CD14-positive monocyte (primary cell): ENCODE measurements at regions not wholly inside any gene's neighbourhood (a gene's known extent, or its start where the extent isn't known, plus 50 kb on each side); places are given as distances from the start of the nearest gene placed in this dataset.

Experiments
- DNase-seq, 3 donors: peaks; one replicate each; pipeline ENCODE4 v3.0.0-alpha.2; 2011 to 2022
- H2AFZ ChIP-seq: 2 replicates; pipeline ENCODE4 v1.6.0; 2012; ENCODE audit warnings: mild to moderate bottlenecking, low read depth, low read length, inconsistent platforms; ENCODE audit not compliant: insufficient read depth, poor library complexity, severe bottlenecking
- H3K27ac ChIP-seq, 2 donors: 1 replicate in 1 of 2; 2 replicates in 1 of 2; pipeline ENCODE4 v1.5.1; 2012 to 2013; ENCODE audit warnings: low read length in 2 of 2, control low read depth in 1 of 2, inconsistent platforms in 1 of 2, low read depth in 1 of 2, mild to moderate bottlenecking in 1 of 2
- H3K27me3 ChIP-seq, 2 donors: one replicate each; pipeline versions ENCODE4 v1.6.0 to v1.6.1; 2011 to 2013; ENCODE audit warnings: low read length in 2 of 2; ENCODE audit not compliant: control insufficient read depth in 2 of 2, insufficient read depth in 2 of 2
- H3K36me3 ChIP-seq, 2 donors: replicated peaks in 1 of 2; 1 replicate in 1 of 2; 2 replicates in 1 of 2; pipeline versions ENCODE4 v1.5.1 to v1.6.1; 2012 to 2013; ENCODE audit warnings: low read length in 2 of 2, control low read depth in 1 of 2, inconsistent platforms in 1 of 2, mild to moderate bottlenecking in 1 of 2; ENCODE audit not compliant: insufficient read depth in 2 of 2, control insufficient read depth in 1 of 2
- H3K4me1 ChIP-seq, 2 donors: 1 replicate in 1 of 2; 2 replicates in 1 of 2; pipeline versions ENCODE4 v1.5.1 to v1.6.1; 2012 to 2013; ENCODE audit warnings: low read length in 2 of 2, control low read depth in 1 of 2, inconsistent platforms in 1 of 2, mild to moderate bottlenecking in 1 of 2, moderate library complexity in 1 of 2; ENCODE audit not compliant: insufficient read depth in 2 of 2, control insufficient read depth in 1 of 2
- H3K4me2 ChIP-seq: replicated peaks from 2 replicates; pipeline ENCODE3; 2012; ENCODE audit warnings: low read length, moderate library complexity, mild to moderate bottlenecking; ENCODE audit not compliant: poor library complexity, severe bottlenecking; ENCODE audit errors: extremely low read depth
- H3K4me3 ChIP-seq, 3 experiments: fragments of 200-600 bp in 1 of 3; sonication (generic) in 1 of 3; replicated peaks in 1 of 3; 1 replicate in 2 of 3; 2 replicates in 1 of 3; pipeline ENCODE4 v1.5.1; 2011 to 2013; ENCODE audit warnings: low read length in 3 of 3, mild to moderate bottlenecking in 3 of 3, control low read depth in 2 of 3, low read depth in 2 of 3, inconsistent platforms in 1 of 3, moderate library complexity in 1 of 3
- H3K79me2 ChIP-seq: 2 replicates; pipeline ENCODE4 v1.6.0; 2012; ENCODE audit warnings: mild to moderate bottlenecking, control low read depth, inconsistent platforms, low read length, moderate library complexity; ENCODE audit not compliant: insufficient read depth
- H3K9ac ChIP-seq: 2 replicates; pipeline ENCODE4 v1.6.0; 2017; ENCODE audit warnings: low read length, mild to moderate bottlenecking; ENCODE audit not compliant: insufficient read depth, poor library complexity, severe bottlenecking
- H3K9me3 ChIP-seq, 2 donors: replicated peaks in 1 of 2; 1 replicate in 1 of 2; 2 replicates in 1 of 2; pipeline versions ENCODE4 v1.5.1 to v1.6.1; 2012 to 2013; ENCODE audit warnings: low read length in 2 of 2, control low read depth in 1 of 2; ENCODE audit not compliant: control insufficient read depth in 1 of 2, insufficient read depth in 1 of 2
- H4K20me1 ChIP-seq: 2 replicates; pipeline ENCODE4 v1.6.0; 2012; ENCODE audit warnings: mild to moderate bottlenecking, low read length, control low read depth, moderate library complexity; ENCODE audit not compliant: insufficient read depth
- H3K27ac Mint-ChIP-seq, 7 donors: one replicate each; pipeline ENCODE4 v1.8.0; 2020; ENCODE audit warnings: mild to moderate bottlenecking in 7 of 7, mixed read lengths in 7 of 7, moderate library complexity in 6 of 7, inconsistent platforms in 2 of 7
- H3K27me3 Mint-ChIP-seq, 3 donors: one replicate each; pipeline ENCODE4 v1.8.0; 2021 to 2022; ENCODE audit warnings: low read depth in 3 of 3, mild to moderate bottlenecking in 3 of 3, mixed read lengths in 3 of 3, moderate library complexity in 3 of 3, inconsistent platforms in 1 of 3
- H3K36me3 Mint-ChIP-seq, 2 donors: one replicate each; pipeline ENCODE4 v1.8.0; 2020; ENCODE audit warnings: mixed read lengths in 2 of 2, inconsistent platforms in 1 of 2, mild to moderate bottlenecking in 1 of 2
- H3K4me1 Mint-ChIP-seq: one replicate; pipeline ENCODE4 v1.8.0; 2020; ENCODE audit warnings: mild to moderate bottlenecking, mixed read lengths
- H3K4me3 Mint-ChIP-seq, 2 donors: one replicate each; pipeline ENCODE4 v1.8.0; 2020; ENCODE audit warnings: mild to moderate bottlenecking in 2 of 2, mixed read lengths in 2 of 2, moderate library complexity in 1 of 2
- H3K9me3 Mint-ChIP-seq, 7 donors: one replicate each; pipeline ENCODE4 v1.8.0; 2020 to 2022; ENCODE audit warnings: mixed read lengths in 7 of 7, mild to moderate bottlenecking in 6 of 7, moderate library complexity in 6 of 7, inconsistent platforms in 2 of 7
- WGBS: methylation state at CpG from one replicate; pipeline ENCODE4 v1.1.5; 2013; ENCODE audit warnings: missing lambda C conversion rate; ENCODE audit not compliant: insufficient coverage; 5-methylcytosine and 5-hydroxymethylcytosine counted together
- intact Hi-C, 2 donors: fragments of 100-400 bp; cut with micrococcal nuclease; formaldehyde crosslinking; loops; one replicate each; pipeline versions ENCODE4 v1.15.0 to v1.15.1; 2023
- TF ChIP-seq, protein P1 (sequence below): fragments of 200-600 bp; IDR thresholded peaks from one replicate; pipeline ENCODE4 v1.8.0; 2022; ENCODE audit warnings: antibody characterized with exemption, mild to moderate bottlenecking

DNA sequence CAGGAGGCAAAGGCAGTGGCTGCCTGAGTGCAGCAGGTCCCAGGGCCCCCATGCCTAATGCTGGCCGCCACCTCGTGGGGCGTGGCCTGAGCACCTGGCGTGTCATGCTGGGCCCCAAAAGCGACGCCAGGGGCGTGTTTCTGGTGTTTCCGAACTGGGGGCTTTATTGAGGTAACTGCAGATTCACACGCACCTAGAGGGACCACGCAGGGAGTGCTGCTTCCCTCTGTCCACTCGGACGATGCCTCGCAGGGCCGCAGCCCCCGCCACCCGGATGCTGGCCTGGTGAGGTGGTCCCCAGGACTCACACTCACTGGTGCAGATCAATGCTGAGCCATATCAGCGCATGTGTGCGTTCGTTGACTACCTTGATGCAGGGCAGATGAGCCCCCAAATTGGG, 736.2 kb downstream of the BRD1 start:
- intact Hi-C loops, result no loop called here
- no peaks in the 10 kb centered on the region for H3K27me3 ChIP-seq
- H3K36me3 ChIP-seq, result no peaks in the 10 kb centered on the region
- DNase-seq, result no peak
- H3K9ac ChIP-seq, result no peak overlapping the region
- H3K27me3 Mint-ChIP-seq, result peaks cover 0 to 13% (median 0%) of the 10 kb centered on the region in 3 donors
- no peak overlapping the region for H2AFZ ChIP-seq
- no peaks in the 10 kb centered on the region for H3K9me3 ChIP-seq
- no peak overlapping the region for H3K4me3 Mint-ChIP-seq
- H3K27ac Mint-ChIP-seq, result no peak overlapping the region
- H3K79me2 ChIP-seq, result no peaks in the 10 kb centered on the region
- 89% methylated on average over 17 of the region's 19 CpGs for WGBS
- no peak overlapping the region for H3K4me3 ChIP-seq
- H3K4me1 Mint-ChIP-seq, result peaks cover 3% of the 10 kb centered on the region
- TF ChIP-seq, protein P1, sequence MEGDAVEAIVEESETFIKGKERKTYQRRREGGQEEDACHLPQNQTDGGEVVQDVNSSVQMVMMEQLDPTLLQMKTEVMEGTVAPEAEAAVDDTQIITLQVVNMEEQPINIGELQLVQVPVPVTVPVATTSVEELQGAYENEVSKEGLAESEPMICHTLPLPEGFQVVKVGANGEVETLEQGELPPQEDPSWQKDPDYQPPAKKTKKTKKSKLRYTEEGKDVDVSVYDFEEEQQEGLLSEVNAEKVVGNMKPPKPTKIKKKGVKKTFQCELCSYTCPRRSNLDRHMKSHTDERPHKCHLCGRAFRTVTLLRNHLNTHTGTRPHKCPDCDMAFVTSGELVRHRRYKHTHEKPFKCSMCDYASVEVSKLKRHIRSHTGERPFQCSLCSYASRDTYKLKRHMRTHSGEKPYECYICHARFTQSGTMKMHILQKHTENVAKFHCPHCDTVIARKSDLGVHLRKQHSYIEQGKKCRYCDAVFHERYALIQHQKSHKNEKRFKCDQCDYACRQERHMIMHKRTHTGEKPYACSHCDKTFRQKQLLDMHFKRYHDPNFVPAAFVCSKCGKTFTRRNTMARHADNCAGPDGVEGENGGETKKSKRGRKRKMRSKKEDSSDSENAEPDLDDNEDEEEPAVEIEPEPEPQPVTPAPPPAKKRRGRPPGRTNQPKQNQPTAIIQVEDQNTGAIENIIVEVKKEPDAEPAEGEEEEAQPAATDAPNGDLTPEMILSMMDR, result no peak
- H3K4me2 ChIP-seq, result no peak overlapping the region
- H3K36me3 Mint-ChIP-seq, result no peaks in the 10 kb centered on the region
- no peaks in the 10 kb centered on the region for H4K20me1 ChIP-seq
- H3K27ac ChIP-seq, result no peak overlapping the region
- peaks cover 0 to 2% (median 0%) of the 10 kb centered on the region in 7 donors for H3K9me3 Mint-ChIP-seq
- H3K4me1 ChIP-seq, result no peaks in the 10 kb centered on the region

- H3K4me3 ChIP-seq, result no peak overlapping the region
- no peak for DNase-seq
- H3K4me2 ChIP-seq, result no peak overlapping the region
- WGBS, result 80% methylated on average over 10 of the region's 10 CpGs
- no peak overlapping the region for H3K4me3 Mint-ChIP-seq
- no peaks in the 10 kb centered on the region for H3K36me3 Mint-ChIP-seq
- H3K36me3 ChIP-seq, result no peaks in the 10 kb centered on the region
- H3K27me3 ChIP-seq, result no peaks in the 10 kb centered on the region
- TF ChIP-seq, protein P1, result no peak
- no peaks in the 10 kb centered on the region for H3K9me3 ChIP-seq
- H3K27ac ChIP-seq, result no peak overlapping the region
- H2AFZ ChIP-seq, result no peak overlapping the region
- H3K27me3 Mint-ChIP-seq, result peaks cover 0 to 13% (median 0%) of the 10 kb centered on the region in 3 donors
- H3K4me1 Mint-ChIP-seq, result peaks cover 3% of the 10 kb centered on the region
- no peaks in the 10 kb centered on the region for H4K20me1 ChIP-seq
- H3K27ac Mint-ChIP-seq, result no peak overlapping the region
- no peaks in the 10 kb centered on the region for H3K9me3 Mint-ChIP-seq
- no peak overlapping the region for H3K9ac ChIP-seq
- no peaks in the 10 kb centered on the region for H3K79me2 ChIP-seq
- H3K4me1 ChIP-seq, result no peaks in the 10 kb centered on the region
- intact Hi-C loops, result no loop called here
These were observed 736.9 kb downstream of the BRD1 start for GRCh38 chr22:49090853-49091135.
